Heart left ventricle (tissue), 16 donors: ENCODE measurements at regions not wholly inside any gene's neighbourhood (a gene's known extent, or its start where the extent isn't known, plus 50 kb on each side); places are given as distances from the start of the nearest gene placed in this dataset.

Source experiments
- ATAC-seq, 4 donors: fragments of 200-7000 bp; cut with Tn5 transposase; one replicate each; pipeline ENCODE4 v1.9.1; 2020 to 2022; ENCODE audit warnings: moderate library complexity in 4 of 4, mild to moderate bottlenecking in 3 of 4, moderate number of reproducible peaks in 1 of 4
- DNase-seq, 5 donors: peaks; one replicate each; pipeline ENCODE4 v3.0.0-alpha.2; 2020
- H3K27ac ChIP-seq, 12 donors: fragments of 200-600 bp; sonication (generic) in 4 of 12; one replicate each; pipeline versions ENCODE4 v1.5.0 to v1.8.0; 2016 to 2022; ENCODE audit warnings: mild to moderate bottlenecking in 2 of 12
- H3K27me3 ChIP-seq, 9 donors: fragments of 200-600 bp; sonication (generic) in 2 of 9; one replicate each; pipeline versions ENCODE4 v1.5.1 to v1.8.0; 2016 to 2022; ENCODE audit warnings: mild to moderate bottlenecking in 3 of 9
- H3K36me3 ChIP-seq, 9 donors: fragments of 200-600 bp; sonication (generic) in 2 of 9; one replicate each; pipeline versions ENCODE4 v1.5.0 to v1.8.0; 2018 to 2022; ENCODE audit warnings: mild to moderate bottlenecking in 2 of 9
- H3K4me1 ChIP-seq, 12 donors: fragments of 200-600 bp; sonication (generic) in 4 of 12; one replicate each; pipeline versions ENCODE4 v1.5.0 to v1.8.0; 2016 to 2022; ENCODE audit warnings: mild to moderate bottlenecking in 3 of 12
- H3K4me3 ChIP-seq, 12 donors: fragments of 200-600 bp; sonication (generic) in 4 of 12; one replicate each; pipeline versions ENCODE4 v1.5.0 to v1.8.0; 2017 to 2022; ENCODE audit warnings: mild to moderate bottlenecking in 9 of 12, moderate library complexity in 4 of 12
- H3K9me3 ChIP-seq, 12 donors: fragments of 200-600 bp; sonication (generic) in 4 of 12; one replicate each; pipeline versions ENCODE4 v1.5.0 to v1.8.0; 2016 to 2022; ENCODE audit warnings: mild to moderate bottlenecking in 1 of 12
- CTCF ChIP-seq, 12 donors: fragments of 200-600 bp; sonication (generic) in 4 of 12; IDR thresholded peaks; one replicate each; pipeline versions ENCODE4 v1.5.0 to v1.8.0; 2018 to 2022; ENCODE audit warnings: antibody characterized with exemption in 12 of 12, mild to moderate bottlenecking in 5 of 12
- POLR2A ChIP-seq, 2 donors: fragments of 450-650 bp; IDR thresholded peaks; one replicate each; pipeline ENCODE4 v1.6.1; 2017; ENCODE audit warnings: antibody characterized with exemption in 2 of 2, mild to moderate bottlenecking in 2 of 2, moderate library complexity in 2 of 2
- WGBS, 4 donors: extraction: QIAGEN DNeasy Blood & Tissue Kit in 2 of 4; methylation state at CpG; one replicate each; pipeline versions ENCODE4 v1.1.5 to v1.1.7; 2013 to 2018; 5-methylcytosine and 5-hydroxymethylcytosine counted together
- intact Hi-C, 10 donors: fragments of 100-400 bp; cut with DNase I; formaldehyde crosslinking; loops; one replicate each; pipeline versions ENCODE4 v1.11.1 to v1.14.2; 2022
- donor health status: ischemic (EF 13 %, LVEDD 7.1; RV severe dilation, severe dysfunction).
- donor health status: healthy with polysubstance abuse.
- donor health status: DM: no; HTN: yes; CAD: no.
- donor health status: DM: no; HTN: no; CAD: no.
- donor health status: ischemic (EF 25% LVEDD 6.9; RV normal size, moderate dysfunction).
- donor health status: ischemic (EF 25% LVEDD 5.7; RV mildly dilated, moderate dysfunction).
- donor health status: healthy.
- donor health status: DM: yes; HTN: yes; CAD: no.
- donor health status: ischemic (EF 35%, LVEDD 5.7; RV mildly dilated, moderate dysfunction).
- donor health status: nonischemic (EF 11% LVEDD 7.7; RV severe dilation, severe dysfunction).
- donor health status: DM: yes; HTN: yes; CAD: no.
- donor health status: PGD.
- donor health status: ischemic (EF 29% LVEDD 5.4; RV normal size, mild dysfunction).
- donor health status: nonischemic (EF 23%, LVEDD 6.1; RV moderate dilation, normal function).

- H3K36me3 ChIP-seq: no peaks in the 10 kb centered on the region
- H3K4me3 ChIP-seq: peak overlapping the region in 10 of 12 donors; percentile 4 to 43 (median 34)
- peak; percentile 32 to 73 (median 62) for TF ChIP-seq CTCF (IDR thresholded peaks at IDR 0.05)
- no peak for TF ChIP-seq POLR2A (IDR thresholded peaks at IDR 0.05)
- H3K27me3 ChIP-seq: no peaks in the 10 kb centered on the region
- 28 to 50% (median 46%) methylated on average over 12 to 17 of the region's 17 CpGs for WGBS, 4 donors
- DNase-seq (peak in 4 of 5 donors; percentile 74 to 86 (median 80)), ATAC-seq (peak; percentile 38 to 57 (median 49))
- intact Hi-C loops: loop anchor here in 9 of 10 donors (2.0 to 10.0 kb wide), 25 partner anchors 142 to 1252 kb away; no protein-coding TSS in a partner anchor
- H3K4me1 ChIP-seq: peaks cover 0 to 62% (median 38%) of the 10 kb centered on the region in 12 donors
- no peaks in the 10 kb centered on the region for H3K9me3 ChIP-seq
- H3K27ac ChIP-seq: peak overlapping the region; percentile 77 to 97 (median 93)
Measured at GRCh38 chr6:164106345-164106769, 691.8 kb downstream of the QKI start.

DNA sequence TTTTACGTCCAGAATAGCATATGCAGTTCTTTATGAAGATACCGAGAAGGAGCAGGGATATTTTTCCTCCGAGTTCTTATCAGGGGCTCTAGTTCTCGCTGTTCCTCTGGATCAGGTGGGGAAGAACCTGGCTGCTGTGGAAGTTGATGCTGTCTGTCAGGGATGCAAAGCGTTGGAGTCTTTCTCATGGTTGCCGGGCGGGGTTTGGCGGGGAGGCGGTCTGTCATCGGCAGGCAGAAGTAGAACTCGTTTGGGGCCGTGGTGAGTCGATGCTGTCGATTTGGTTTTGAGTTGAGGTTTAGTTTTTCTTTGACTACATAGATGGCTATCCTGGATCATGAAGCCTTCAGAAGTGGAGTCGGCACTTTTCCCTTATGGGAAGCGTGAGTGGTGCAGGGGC is 691.2 kb downstream of the QKI start:
- WGBS, 4 donors: 37 to 64% (median 53%) methylated on average over 16 of the region's 16 CpGs
- DNase-seq (peak in 1 of 5 donors; percentile 35), ATAC-seq (no peak)
- Histone ChIP-seq H3K36me3 (no peaks in the 10 kb centered on the region), H3K4me1 (peaks cover 0 to 62% (median 38%) of the 10 kb centered on the region in 12 donors), H3K27ac (peak overlapping the region; percentile 77 to 97 (median 93)), H3K4me3 (peak overlapping the region in 9 of 12 donors; percentile 4 to 43 (median 37)), H3K9me3 (no peaks in the 10 kb centered on the region), H3K27me3 (no peaks in the 10 kb centered on the region)
- intact Hi-C loops: loop anchor here in 9 of 10 donors (2.0 to 10.0 kb wide), 26 partner anchors 141 to 1251 kb away; no protein-coding TSS in a partner anchor
- TF ChIP-seq CTCF (IDR thresholded peaks at IDR 0.05): no peak
- no peak for TF ChIP-seq POLR2A (IDR thresholded peaks at IDR 0.05)

DNA sequence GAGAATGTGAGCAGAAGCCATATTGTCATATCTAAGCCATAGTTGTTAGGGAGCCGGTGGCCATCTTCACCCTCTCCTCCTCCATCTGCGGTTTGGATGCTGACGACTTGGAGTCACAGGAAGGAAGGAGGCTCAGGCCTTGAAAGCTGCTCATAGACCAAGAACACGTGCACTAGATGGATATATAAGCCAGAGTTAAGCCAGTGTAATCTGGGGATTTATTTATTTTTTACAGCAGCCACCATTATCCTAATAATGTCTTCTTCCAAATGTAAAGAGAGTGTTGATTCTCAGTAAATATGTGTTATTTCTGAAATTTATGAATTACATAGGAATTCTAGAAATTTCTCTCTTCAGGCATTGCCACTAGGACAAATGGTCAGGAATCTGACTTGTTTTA is 689.9 kb downstream of the QKI start:
- 91 to 94% (median 92%) methylated on average over 4 of the region's 4 CpGs for WGBS, 4 donors
- no peak for ATAC-seq
- intact Hi-C loops: loop anchor here in 8 of 10 donors (2.0 to 10.0 kb wide), 13 partner anchors 260 to 1250 kb away; no protein-coding TSS in a partner anchor
- Histone ChIP-seq H3K4me3 (no peak overlapping the region), H3K27me3 (no peaks in the 10 kb centered on the region), H3K36me3 (no peaks in the 10 kb centered on the region), H3K27ac (peak overlapping the region; percentile 77 to 97 (median 93)), H3K9me3 (no peaks in the 10 kb centered on the region), H3K4me1 (peaks cover 0 to 56% (median 30%) of the 10 kb centered on the region in 12 donors)
- TF ChIP-seq POLR2A (IDR thresholded peaks at IDR 0.05) (no peak), CTCF (IDR thresholded peaks at IDR 0.05) (no peak)
- no peak for DNase-seq

GRCh38 chr6:164102693-164103092 is 688.2 kb downstream of the QKI start:
- intact Hi-C loops: loop anchor here in 8 of 10 donors (10.0 kb wide), 12 partner anchors 258 to 1248 kb away; no protein-coding TSS in a partner anchor
- WGBS, 4 donors: 66 to 85% (median 79%) methylated on average over 4 of the region's 4 CpGs
- no peak overlapping the region for H3K4me3 ChIP-seq
- DNase-seq (no peak), ATAC-seq (no peak)
- H3K9me3 ChIP-seq: no peaks in the 10 kb centered on the region
- peaks cover 3 to 55% (median 28%) of the 10 kb centered on the region in 12 donors for H3K4me1 ChIP-seq
- peak overlapping the region in 8 of 12 donors; percentile 1 to 49 (median 22) for H3K27ac ChIP-seq
- H3K36me3 ChIP-seq: no peaks in the 10 kb centered on the region
- no peak for TF ChIP-seq CTCF (IDR thresholded peaks at IDR 0.05)
- no peaks in the 10 kb centered on the region for H3K27me3 ChIP-seq
